ENCODE measurements at regions not wholly inside any gene's neighbourhood (a gene's known extent, or its start where the extent isn't known, plus 50 kb on each side); places are given as distances from the start of the nearest gene placed in this dataset.

- TF ChIP-seq CTCF (IDR thresholded peaks at IDR 0.05), result peak in 1 of 6 experiments; percentile 21
- no peak for TF ChIP-seq POLR2A (IDR thresholded peaks at IDR 0.05)
Observed at GRCh38 chr3:177802151-177802900, 605.0 kb upstream of the TBL1XR1 start.

All from adrenal gland (tissue), 5 donors.